ENCODE measurements at regions not wholly inside any gene's neighbourhood (a gene's known extent, or its start where the extent isn't known, plus 50 kb on each side); places are given as distances from the start of the nearest gene placed in this dataset.

DNA sequence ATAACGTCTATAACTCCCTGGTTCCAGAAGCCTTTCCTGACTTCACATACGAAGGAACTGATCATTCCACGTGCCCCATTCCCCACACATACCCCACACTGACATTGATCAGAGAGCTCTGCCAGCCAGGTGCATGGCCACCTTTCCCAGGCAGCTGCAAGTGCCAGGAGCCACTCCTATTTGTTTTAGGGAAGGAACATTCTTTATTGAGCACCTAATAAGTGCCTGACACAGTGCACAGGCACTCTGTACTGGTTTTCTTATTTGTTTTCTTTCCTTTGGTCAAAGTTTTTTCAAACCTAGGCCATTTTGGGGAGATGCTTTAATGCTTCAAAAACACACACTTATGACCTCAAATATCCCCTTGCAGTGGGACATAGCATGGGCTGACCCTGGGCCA lies 50.0 kb downstream of the PITPNM2 start:
- no peak for DNase-seq

DNA sequence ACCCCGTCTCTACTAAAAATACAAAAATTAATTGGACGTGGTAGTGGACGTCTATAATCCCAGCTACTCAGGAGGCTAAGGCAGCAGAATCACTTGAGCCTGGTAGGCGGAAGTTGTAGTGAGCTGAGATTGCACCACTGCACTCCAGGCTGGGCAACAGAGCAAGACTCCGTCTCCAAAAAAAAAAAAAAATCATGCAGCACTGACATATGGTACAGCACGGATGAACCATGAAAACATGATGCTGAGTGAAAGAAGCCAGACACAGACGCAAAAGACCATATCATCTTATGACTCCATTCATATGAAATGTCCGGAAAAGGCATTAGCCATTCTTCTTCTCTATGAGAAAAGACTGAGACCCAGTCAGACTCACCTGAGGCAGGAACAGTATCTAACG lies 50.4 kb downstream of the PITPNM2 start:
- DNase-seq, result no peak

DNA sequence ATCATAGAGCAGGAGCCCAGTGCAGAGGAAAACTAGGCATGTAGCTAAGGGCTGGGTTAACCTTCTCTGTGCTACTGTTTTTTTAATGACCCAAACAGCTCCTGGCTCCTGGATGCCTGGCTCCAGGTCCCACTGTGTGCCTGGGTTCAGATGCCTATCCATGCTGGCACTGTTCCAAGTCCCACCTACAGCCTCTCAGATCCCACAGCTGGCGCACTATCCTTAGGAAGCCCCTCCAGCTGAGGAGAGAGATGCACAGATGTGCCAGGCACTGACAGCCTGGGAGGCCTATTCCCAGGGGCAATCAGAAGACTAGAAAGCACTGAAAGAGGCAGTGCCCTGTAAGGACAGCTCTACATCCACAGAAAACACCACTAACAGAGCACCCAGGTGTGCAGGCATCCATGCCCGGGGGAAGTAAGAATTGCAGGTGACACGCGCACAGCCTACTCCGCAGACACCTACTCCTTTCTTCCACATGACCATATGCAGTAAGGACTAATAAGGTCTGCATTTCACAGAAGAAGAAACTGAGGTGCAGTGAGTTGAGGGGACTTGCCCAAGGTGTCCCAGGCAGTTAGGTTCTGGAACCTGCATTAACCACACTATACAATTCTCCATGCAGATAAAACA lies 51.2 kb downstream of the PITPNM2 start:
- no peak for DNase-seq

DNA sequence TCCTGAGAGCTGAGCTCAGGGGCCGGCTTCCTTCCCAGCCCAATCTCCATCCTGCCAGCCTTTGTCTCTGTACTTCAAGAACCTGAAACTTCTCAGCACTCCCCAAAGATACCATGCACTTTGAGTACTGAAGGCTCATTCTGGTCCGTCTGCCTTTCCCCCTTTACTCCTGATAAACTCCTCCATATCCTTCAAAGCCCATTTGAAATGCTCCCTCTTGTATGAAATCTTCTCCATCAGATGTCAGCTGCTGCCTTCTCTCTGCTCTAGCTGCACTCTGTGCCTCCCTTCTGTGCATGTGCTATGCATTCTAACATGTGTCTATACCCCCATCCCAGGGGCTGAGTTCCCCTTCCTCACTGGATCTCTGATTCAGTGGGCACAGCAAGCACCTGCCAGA lies 52.1 kb downstream of the PITPNM2 start:
- DNase-seq, result no peak

DNA sequence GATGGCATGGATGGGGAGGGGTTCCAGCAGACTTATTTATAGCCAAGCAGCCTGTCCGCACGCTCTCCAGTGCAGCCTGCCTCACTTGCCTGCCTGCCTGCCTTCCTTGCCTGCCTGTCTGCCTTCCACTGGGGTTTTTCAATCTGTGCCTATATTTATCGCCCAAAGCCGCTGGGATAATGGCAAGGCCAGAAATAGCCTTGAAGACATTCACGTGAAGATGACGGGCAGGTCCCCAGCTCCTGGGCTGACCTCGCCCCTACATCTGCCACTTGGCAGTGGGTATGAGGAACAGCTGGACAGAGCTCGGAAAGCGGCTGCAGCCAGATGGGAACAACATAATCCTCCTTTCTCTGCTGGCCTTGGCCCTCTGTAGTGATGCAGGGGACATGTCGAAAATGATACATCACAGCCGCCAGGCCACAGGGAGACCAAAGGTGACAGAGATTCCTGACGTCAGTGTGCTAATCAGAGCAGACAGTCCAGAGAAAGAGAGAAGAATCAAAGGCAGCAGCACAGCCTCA lies 53.3 kb downstream of the PITPNM2 start:
- no peak for DNase-seq

DNA sequence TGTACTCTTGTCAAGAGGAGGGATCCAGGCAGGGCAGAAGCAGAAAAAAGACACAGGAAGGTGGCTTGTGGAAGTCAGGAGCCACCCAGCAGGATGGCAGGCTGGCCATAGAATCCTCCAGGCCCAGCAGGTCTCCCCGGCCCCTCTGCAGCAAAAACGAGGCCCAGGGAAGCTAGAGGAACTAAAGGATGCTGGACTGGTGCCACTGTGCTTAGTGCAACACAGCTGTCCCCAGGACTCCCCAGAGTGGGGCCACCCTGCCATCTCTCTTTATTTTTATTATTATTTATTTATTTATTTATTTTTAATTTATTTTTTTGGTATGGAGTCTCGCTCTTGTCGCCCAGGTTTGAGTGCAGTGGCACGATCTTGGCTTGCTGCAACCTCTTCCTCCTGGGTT lies 54.1 kb downstream of the PITPNM2 start:
- DNase-seq, result no peak

DNA sequence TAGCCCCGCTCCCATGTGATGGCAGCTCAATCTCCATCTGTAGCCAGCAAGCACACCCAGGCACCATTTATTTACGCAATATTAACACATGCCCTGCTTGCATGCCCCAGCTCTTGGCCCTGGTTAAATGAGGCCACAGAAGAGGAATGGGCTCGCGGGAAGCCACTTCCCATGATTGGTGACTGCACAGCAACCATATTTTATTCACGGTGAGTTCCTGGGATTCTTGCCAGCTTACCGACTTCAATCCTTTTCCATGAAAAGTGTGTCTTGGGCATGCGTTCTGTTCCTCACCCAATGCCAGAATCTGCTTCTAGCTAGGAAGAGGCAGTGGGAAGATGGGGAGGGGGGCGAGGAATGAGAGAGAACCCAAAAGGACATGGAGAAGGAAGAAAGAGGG lies 54.7 kb downstream of the PITPNM2 start:
- no peak for DNase-seq

DNA sequence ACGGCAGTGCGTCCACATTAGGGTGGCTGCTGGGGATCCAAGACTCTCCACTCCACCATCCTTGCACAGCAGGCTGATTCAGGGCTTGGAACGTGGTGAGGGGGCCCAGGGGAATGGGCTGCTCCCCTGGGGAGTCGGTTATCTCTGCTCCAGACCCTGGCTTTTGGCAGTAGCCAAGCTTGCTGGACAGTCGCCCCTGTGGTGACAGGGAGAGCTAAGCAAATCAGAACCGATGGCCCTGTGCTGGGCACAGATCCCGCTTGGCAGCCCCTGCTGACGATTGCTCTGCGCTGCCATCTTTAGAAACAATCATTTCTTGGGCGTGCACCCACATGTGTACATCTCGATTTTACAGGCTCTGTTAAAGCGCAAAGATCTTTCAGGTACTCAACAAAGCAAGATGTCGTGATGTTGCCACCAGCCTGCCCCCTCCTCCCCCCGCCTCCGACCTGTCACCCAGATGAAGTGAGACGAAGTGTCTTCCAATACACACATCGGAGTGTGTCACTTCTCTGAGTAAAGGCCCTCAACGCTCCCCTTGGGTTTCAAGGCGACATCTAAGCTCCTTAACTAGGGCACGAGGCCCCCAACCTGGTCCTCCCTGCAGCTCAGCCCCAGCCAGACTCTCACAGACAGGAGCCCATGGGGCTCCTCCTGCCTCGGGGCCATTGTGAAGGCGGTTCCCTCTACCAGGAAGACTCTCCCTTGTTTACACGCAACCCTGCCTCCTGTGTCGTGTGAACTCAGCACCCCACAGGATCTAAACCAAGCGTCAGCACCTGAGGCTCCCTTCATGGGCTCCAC lies 55.6 kb downstream of the PITPNM2 start:
- DNase-seq, result no peak

DNA sequence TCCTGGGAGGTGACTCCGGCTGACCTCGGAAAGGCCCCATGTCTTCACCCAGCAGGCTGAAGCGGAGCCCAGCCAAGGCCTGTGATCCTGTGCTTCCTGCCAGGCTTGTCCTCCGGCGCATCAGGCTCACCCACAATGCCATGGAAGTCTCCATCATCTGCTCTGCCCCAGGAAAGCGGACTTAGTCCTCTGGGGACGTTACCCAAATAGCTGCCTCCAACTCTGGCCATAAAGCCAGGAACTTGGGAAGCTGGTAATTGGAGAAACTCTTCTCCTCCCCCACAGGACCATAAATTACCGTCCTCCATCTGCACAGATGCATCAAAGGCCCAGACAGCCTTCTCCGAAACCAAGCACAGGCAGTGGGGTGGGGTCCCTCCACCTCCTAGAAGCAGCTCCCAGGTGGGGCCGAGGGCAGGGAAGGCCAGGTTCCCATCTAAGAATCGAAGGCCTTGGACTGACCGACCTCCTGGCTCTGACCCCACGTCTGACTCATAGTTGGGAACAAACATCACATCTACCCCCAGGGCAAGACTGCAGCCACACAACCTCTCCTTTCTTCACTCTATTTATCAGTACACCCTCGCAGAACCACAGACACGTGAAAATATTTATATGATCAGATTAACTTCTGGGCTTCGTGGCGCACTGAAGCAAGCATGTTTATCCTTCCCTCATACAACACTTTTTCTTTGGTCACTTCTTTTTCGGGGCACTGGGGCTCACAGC lies 56.4 kb downstream of the PITPNM2 start:
- no peak for DNase-seq

DNA sequence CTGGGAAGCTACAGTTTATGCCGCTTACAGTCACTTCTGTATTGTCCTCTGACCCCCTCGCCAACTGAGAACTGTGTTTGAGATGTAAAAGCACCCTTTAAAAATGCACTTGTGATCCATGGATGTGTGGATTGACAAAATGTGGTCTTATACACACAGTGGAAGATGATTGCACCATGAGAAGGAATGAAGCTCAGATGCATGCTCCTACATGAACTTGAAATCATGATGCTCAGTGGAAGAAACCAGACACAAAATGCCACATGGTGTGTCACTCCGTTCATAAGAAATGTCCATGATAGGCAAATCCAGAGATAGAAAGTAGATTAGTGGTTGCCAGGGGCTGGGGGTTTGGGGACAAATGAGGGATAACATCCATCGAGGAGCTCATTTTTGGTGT lies 58.0 kb downstream of the PITPNM2 start:
- DNase-seq, result no peak

DNA sequence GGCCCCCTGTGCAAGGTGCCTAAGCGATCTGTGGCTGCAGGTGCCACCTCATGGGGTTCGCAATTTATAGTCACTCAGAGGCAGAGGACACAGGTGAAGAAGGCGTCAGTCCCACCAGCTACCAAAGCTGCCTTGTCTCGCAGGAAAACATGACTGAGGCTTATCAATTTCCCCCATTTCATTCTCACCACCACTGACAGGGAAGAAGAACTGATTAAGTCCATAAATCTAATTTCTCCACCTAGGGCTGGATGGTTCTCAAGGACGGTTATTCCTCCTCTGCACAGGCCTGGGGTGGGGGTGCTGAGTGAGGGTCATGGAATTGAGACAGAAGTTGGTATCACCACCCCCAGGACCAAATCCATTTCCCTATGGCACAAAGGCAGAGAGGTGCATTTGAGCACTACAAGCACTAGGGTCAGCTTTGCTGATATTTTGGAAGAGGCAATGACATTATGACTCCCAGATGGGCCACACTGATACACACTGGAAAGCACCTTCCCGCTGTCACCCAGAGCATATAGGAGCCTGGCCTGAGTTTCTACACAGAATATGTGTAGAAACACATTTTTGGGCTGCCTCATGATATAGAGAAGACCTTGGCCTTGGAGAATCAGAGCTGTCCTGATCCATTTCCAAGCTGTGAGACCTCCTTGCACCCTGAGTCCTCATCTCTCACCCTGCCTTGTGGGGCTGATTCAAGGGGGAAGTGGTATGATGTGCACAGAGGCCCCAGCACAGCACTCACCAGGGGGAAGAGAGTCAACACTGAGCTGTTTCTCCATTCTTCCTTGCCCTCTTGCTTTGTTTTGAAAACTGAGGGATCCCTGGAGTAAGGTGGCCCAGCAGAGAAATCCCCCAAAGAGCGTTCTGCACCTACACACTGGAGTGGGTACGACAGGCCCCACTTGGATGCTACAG lies 59.4 kb downstream of the PITPNM2 start:
- DNase-seq, result no peak

DNA sequence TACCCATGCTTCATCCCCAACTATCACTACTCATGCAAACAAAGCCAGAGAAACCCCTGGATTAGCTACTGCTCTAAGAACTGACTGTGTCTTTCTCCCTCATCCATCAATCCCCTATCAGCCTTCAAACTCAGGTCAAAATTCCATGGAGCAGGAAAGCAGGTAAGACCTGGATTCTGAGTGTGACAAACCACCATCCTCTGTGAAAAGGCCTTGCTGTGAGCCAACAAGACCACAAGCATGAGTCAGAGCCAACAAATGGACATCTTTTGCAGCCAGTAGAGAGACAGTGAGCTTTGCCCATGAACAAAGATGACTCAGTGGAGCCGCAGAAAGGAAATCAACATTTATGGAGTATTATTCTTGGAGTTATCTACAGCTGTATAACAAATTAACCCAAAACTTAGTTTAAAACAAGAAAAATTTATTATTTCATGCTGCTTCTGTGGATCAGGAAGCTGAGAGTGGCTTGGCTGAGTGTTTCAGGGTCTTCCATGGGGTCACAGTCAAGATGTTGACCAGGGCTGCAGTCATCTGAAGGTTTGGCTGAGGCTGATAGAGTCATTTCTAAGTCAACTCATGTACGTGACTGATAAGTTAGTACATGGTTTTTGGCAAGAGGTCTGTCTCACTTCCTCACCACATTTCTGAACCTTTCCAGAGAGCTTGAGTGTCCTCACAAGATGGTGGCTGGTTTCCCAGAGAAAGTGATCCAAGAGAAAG lies 61.1 kb downstream of the PITPNM2 start:
- DNase-seq, result no peak

DNA sequence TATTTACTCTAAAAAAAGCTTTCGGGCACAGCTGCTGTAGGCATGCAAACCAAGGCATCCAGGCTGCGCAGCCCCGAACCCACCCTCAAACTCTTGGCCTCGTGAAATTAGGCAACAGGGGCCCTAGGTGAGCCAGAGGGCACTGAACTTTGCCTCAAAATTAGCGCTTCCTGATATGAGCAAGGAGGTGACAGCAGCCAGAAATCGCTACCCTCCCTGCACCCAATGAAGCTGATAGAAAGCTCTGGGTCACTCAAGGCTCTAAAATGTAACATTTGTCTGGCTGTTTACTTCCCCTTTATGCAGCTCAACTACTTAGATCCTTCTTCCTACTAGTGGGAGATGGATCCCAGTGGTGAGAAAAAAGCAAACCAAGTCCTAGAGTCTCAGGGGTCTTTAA lies 61.8 kb downstream of the PITPNM2 start:
- DNase-seq, result no peak

DNA sequence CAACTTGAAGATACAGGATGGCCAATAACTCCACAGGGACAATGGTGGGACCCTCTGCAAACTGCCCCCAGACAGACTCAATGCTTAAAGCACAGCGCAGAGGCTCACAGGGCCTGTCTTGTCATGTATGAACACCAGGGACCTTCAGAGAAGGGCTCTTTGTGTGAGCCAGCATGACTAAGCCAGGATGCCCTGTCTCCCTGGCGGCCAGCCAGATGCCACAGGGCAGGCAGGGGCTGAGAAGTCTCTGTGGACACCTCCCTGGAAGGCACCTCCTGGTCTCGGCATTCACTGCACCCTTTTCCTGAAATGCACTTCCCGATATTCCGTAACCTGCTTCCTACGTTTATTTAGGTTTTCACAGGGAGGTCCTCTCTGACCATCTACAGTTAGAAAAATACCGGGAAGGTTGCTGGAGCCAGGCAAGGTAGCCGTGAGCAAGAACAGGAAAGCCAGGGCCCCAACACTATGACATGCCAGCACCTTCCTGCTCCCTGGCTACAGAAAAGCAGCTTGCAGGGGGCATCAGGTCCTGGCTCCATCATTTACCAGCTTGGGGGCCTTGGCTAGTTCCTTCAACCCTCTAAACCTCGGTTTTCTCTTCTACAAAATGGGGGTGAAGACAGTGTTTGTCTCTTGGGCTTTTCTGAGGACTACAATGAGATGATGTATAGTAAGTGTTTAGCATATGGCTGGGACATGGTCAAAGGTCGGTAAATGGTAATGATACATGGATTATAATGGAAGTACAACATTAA lies 65.0 kb downstream of the PITPNM2 start:
- DNase-seq, result peak; percentile 33 to 40

DNA sequence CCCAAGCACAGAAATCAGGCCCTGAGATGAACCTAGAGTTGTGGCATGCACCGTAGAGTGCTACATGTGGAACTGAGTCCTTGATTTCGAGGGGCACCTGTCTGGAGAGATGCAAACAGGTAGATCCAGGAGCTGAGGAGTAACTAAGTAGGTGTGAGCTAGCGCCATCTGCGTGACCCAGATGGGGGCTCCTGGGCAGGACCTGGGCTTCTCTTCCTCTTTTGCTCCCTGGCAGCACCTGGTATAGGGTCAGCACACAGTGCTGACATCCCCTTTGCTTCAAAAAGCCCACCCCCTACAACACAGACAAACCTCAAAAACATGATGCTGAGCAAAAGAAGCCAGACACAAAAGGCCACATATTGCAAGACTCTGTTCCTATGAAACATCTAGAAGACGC lies 65.8 kb downstream of the PITPNM2 start:
- no peak for DNase-seq

DNA sequence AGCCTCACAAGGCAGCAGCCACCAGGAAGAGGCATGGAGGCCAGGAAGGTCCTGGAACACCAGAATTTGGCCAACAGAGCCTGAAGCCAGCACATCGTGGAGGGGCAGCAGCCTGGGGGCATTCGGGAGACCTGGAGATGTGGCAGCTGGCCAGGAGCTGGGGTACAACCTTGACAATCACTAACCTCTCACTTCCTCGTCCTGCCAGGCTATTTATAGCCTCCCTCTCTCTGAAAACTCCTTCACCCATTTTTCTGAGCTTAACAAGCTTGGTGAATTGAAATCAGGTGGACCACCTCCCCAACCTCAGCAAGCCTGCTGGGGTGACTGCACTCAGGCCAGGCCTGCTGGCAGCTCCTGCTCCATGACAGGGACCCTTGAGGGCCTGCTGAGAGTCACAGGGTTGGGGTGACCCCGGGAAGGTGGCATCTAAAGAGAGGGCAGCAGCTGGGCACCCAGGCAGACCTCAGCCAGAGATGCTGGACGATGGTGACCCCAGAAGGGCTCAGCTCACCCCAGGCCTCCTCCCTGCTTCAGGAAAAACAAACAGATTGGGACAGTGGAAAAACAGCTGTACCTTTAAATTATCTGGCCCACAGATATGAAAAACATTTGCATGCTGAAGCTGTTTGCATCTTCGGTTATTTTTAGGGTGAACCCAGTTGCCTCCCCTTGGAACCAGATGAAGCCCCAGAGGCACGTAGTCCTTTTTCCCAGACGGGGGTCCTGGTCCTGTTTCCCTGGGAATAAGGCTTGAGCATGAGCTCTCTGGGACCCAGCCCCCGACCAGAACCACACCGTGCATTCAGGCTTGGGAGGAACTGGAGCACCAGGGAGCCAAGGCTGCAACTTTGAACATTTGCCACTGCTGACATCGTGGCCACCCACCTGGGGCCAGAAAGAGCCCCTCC lies 67.0 kb downstream of the PITPNM2 start:
- DNase-seq, result no peak

DNA sequence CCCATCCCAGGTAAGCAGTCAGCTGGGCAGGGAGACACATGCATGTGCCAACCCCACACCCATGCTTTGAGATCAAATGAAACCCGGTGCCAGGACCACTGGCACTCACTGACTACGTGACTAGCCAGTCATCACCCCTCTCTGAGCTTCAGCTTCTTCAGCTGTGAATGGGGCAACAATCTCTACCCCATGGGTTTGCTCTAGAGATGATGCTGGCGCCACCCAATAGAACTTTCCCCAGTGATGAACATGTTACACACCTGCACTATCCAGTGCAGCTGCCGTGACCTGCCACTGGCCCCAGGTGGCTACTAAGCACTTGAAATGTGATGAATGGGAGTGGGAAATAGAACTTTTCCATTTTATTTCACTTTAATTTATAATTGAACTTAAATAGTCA lies 70.3 kb downstream of the PITPNM2 start:
- DNase-seq, result no peak

DNA sequence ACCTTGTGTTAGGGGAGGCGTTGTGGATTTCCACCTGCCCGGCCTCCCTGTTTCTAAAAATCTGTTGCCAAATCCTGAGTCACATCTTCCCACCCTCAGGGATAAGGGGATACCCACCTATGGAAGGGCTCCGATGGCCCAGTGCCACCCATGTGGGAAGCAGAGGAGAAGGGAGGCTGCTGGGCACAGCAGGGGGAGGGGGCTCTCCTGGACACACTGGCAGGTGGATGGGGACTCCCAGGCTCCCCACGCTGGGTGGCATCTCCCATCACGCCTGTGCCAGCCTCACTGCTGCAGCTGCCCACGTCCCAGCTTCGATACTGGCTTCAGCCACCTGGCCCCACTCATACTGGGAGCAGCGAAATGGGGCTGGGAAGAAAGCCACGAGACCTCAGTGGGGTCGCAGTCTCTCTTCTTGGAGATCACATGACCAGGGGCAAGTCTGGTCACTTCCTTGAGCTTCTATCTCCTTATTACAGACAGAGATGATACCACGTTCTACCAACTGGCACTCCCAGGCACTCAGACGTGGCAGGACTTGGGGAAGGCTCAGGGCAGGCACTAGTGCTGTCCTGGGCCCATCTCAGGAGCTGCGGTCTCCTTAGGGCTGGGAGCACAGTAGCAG lies 72.2 kb downstream of the PITPNM2 start:
- DNase-seq, result no peak

DNA sequence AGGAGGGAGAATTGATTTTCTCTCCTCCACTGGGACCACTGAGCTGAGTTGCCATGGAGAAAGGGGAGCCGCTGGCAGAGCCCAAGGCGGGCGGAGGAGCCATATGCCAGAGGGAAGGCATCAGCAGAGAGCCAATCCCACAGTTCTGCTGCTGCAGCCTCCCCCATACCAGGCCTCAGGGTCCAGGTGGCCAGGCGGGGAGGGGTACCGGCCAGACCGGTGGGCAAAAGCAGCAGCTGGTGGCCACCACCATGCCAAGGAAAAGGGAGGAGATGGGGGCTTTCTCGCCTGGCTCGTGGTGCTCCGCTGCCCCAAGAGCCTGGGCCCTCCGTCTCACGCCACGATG lies 72.8 kb downstream of the PITPNM2 start:
- no peak for DNase-seq

Data from activated T-cell treated with anti-CD3 and anti-CD28 coated beads, Interleukin-2, amount 50 U/mL, for 48 hours (primary cell).